PC-9 (cell line): ENCODE measurements at regions not wholly inside any gene's neighbourhood (a gene's known extent, or its start where the extent isn't known, plus 50 kb on each side); places are given as distances from the start of the nearest gene placed in this dataset.

Experiments
- BruUV-seq: library from RNA; stranded (reverse); fragments of 400-500 nt; replicated peaks from 2 replicates; lab custom pipeline; 2021; lab: Mats Ljungman, UMichigan
- CTCF ChIA-PET: fragments of 300-600 bp; sonication (Branson Sonifier 250); formaldehyde crosslinking; loops from one replicate; lab custom pipeline; 2022; ENCODE audit warnings: antibody characterized with exemption; lab: Charles Lee
- POLR2A ChIA-PET: fragments of 300-600 bp; sonication (Branson Sonifier 250); formaldehyde crosslinking; loops from one replicate; lab custom pipeline; 2022; ENCODE audit warnings: antibody characterized with exemption; ENCODE audit not compliant: unreplicated experiment; lab: Charles Lee
- DNase-seq, 2 experiments: peaks; one replicate each; pipeline versions ENCODE4 v3.0.0 to v3.0.0-alpha.2; 2015 to 2022; ENCODE audit warnings: mixed read lengths in 1 of 2
- H2AFZ ChIP-seq: fragments of 200-600 bp; sonication (generic); 2 replicates; pipeline ENCODE4 v1.8.1; 2017; ENCODE audit warnings: antibody characterized with exemption
- H3F3A ChIP-seq: fragments of 200-600 bp; sonication (generic); 2 replicates; pipeline ENCODE4 v1.8.1; 2017; ENCODE audit warnings: antibody characterized with exemption, mild to moderate bottlenecking, low read depth; ENCODE audit not compliant: insufficient read depth
- H3K27ac ChIP-seq: fragments of 200-600 bp; sonication (generic); 2 replicates; pipeline ENCODE4 v1.6.1; 2016; ENCODE audit warnings: mixed run types
- H3K27me3 ChIP-seq: fragments of 200-600 bp; sonication (generic); 2 replicates; pipeline ENCODE4 v1.6.1; 2016; ENCODE audit warnings: low read depth, mixed run types; ENCODE audit not compliant: insufficient read depth
- H3K36me3 ChIP-seq: fragments of 200-600 bp; sonication (generic); 2 replicates; pipeline ENCODE4 v1.6.1; 2016; ENCODE audit warnings: low read depth, mixed run types
- H3K4me1 ChIP-seq: fragments of 200-600 bp; sonication (generic); replicated peaks from 2 replicates; pipeline ENCODE4 v1.6.1; 2016; ENCODE audit warnings: mixed run types; ENCODE audit not compliant: insufficient read depth
- H3K4me2 ChIP-seq: fragments of 200-600 bp; sonication (generic); 2 replicates; pipeline ENCODE4 v1.6.1; 2017; ENCODE audit warnings: mixed run types
- H3K4me3 ChIP-seq: fragments of 200-600 bp; sonication (generic); 2 replicates; pipeline ENCODE4 v1.6.1; 2016; ENCODE audit warnings: mixed run types
- H3K79me2 ChIP-seq: fragments of 200-600 bp; sonication (generic); 2 replicates; pipeline ENCODE4 v1.6.1; 2017; ENCODE audit warnings: low read depth, mixed run types
- H3K9me2 ChIP-seq: fragments of 200-600 bp; sonication (generic); 2 replicates; pipeline ENCODE4 v1.8.1; 2017; ENCODE audit warnings: mild to moderate bottlenecking; ENCODE audit not compliant: insufficient read depth
- H3K9me3 ChIP-seq: fragments of 200-600 bp; sonication (generic); 2 replicates; pipeline ENCODE4 v1.8.1; 2016; ENCODE audit warnings: low read depth; ENCODE audit not compliant: insufficient read depth
- H4K20me1 ChIP-seq: fragments of 200-600 bp; sonication (generic); 2 replicates; pipeline ENCODE4 v1.8.1; 2017; ENCODE audit not compliant: insufficient read depth
- EZH2 ChIP-seq: fragments of 200-600 bp; sonication (generic); IDR thresholded peaks from 2 replicates; pipeline ENCODE4 v1.8.0; 2017; ENCODE audit warnings: antibody characterized with exemption, low read depth
- intact Hi-C: fragments of 100-400 bp; cut with micrococcal nuclease; formaldehyde crosslinking; loops from one replicate; pipeline ENCODE4 v1.10.0; 2022; ENCODE audit not compliant: unreplicated experiment
- TF ChIP-seq, protein P1 (sequence below): fragments of 200-600 bp; sonication (generic); conservative IDR thresholded peaks from 2 replicates; pipeline ENCODE4 v1.6.1; 2017; ENCODE audit warnings: mixed run types, antibody characterized with exemption, mild to moderate bottlenecking, moderate library complexity

DNA sequence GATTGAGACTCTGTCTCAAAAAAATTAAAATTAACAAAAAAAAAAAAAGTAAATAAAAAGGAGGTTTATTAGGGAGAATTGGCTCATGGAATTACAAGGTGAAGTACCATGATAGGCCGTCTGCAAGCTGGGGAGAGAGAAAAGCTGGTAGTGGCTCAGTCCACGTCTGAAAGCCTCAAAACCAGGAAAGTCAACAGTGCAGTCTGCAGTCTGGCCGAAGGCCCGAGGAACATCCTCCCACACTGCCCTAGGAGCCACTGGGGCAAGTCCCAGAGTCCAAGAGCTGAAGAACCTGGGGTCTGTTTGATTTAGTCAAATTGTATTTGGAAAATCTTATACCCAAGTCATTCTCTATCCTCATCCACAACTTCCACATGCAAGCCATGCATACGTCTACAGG is 59.0 kb upstream of the RAB18 start:
- no peak overlapping the region for H3K27ac ChIP-seq
- DNase-seq: no peak
- H3K79me2 ChIP-seq: no peaks in the 10 kb centered on the region
- H3K9me2 ChIP-seq: no peaks in the 10 kb centered on the region
- intact Hi-C loops: loop anchor here (5.0 kb wide), 2 partner anchors 212 to 937 kb away; no protein-coding TSS in a partner anchor
- H3K4me1 ChIP-seq: no peaks in the 10 kb centered on the region
- H4K20me1 ChIP-seq: no peaks in the 10 kb centered on the region
- H3K9me3 ChIP-seq: no peaks in the 10 kb centered on the region
- H3F3A ChIP-seq: no peaks in the 10 kb centered on the region
- no peaks in the 10 kb centered on the region for H3K27me3 ChIP-seq
- BruUV-seq: no TSS peak
- no peak overlapping the region for H3K4me2 ChIP-seq
- no peak for TF ChIP-seq EZH2
- TF ChIP-seq, protein P1, sequence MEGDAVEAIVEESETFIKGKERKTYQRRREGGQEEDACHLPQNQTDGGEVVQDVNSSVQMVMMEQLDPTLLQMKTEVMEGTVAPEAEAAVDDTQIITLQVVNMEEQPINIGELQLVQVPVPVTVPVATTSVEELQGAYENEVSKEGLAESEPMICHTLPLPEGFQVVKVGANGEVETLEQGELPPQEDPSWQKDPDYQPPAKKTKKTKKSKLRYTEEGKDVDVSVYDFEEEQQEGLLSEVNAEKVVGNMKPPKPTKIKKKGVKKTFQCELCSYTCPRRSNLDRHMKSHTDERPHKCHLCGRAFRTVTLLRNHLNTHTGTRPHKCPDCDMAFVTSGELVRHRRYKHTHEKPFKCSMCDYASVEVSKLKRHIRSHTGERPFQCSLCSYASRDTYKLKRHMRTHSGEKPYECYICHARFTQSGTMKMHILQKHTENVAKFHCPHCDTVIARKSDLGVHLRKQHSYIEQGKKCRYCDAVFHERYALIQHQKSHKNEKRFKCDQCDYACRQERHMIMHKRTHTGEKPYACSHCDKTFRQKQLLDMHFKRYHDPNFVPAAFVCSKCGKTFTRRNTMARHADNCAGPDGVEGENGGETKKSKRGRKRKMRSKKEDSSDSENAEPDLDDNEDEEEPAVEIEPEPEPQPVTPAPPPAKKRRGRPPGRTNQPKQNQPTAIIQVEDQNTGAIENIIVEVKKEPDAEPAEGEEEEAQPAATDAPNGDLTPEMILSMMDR: no peak
- H3K4me3 ChIP-seq: no peak overlapping the region
- no peak overlapping the region for H2AFZ ChIP-seq
- ChIA-PET POLR2A (no interaction called here), CTCF (no interaction called here)
- no peaks in the 10 kb centered on the region for H3K36me3 ChIP-seq

DNA sequence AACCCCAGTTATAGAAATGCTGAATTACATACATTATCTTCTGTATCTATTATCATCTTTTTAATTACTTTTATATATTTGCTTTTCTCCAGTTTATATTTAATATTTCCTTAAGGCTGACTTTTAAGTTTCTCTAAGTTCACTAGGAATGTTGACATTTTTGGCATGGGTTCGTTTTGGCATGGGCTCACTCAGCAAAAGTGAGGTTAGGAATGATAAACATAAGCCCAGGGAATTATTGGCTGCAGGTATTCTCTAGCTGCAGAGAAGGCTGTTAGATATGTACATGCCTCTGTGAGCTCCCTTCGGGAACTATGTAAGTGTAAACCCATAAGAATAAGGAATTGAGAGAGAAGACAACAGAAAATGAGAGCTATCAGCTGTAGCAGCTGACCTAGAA is 63.6 kb upstream of the RAB18 start:
- no peak overlapping the region for H3K4me2 ChIP-seq
- no peaks in the 10 kb centered on the region for H3K9me2 ChIP-seq
- H3K4me1 ChIP-seq: no peaks in the 10 kb centered on the region
- intact Hi-C loops: no loop called here
- H3F3A ChIP-seq: no peaks in the 10 kb centered on the region
- no peaks in the 10 kb centered on the region for H3K9me3 ChIP-seq
- no peak for TF ChIP-seq EZH2
- TF ChIP-seq, protein P1: no peak
- H3K79me2 ChIP-seq: no peaks in the 10 kb centered on the region
- no TSS peak for BruUV-seq
- no peak overlapping the region for H2AFZ ChIP-seq
- no peak overlapping the region for H3K4me3 ChIP-seq
- DNase-seq: no peak
- ChIA-PET POLR2A (no interaction called here), CTCF (no interaction called here)
- H3K36me3 ChIP-seq: no peaks in the 10 kb centered on the region
- H3K27me3 ChIP-seq: 0 out of 2 replicates have a peak, but pooled peaks cover 2% of the 10 kb centered on the region
- H3K27ac ChIP-seq: no peak overlapping the region
- no peaks in the 10 kb centered on the region for H4K20me1 ChIP-seq

DNA sequence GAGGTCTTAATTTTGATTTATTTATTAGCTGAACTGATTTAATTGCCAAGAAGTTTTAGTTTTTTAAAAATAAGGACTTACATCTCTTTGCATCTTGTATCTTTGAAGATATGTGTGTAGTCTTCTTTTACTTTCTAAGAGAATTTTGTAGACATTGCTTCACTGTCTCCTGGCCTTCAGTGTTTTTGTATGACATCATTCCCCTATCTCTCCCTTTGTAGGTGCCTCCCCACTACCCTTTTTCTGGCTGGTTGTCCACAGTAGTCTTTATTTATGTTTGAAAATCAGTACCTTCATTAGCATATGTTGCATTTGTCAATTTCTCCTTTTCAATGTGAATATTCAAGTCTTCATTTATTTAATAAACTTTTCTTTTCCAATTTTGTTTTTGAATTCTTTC is 64.1 kb upstream of the RAB18 start:
- Histone ChIP-seq H3K79me2 (no peaks in the 10 kb centered on the region), H2AFZ (no peak overlapping the region), H3K27ac (no peak overlapping the region), H3K4me3 (no peak overlapping the region), H3K4me1 (no peaks in the 10 kb centered on the region), H3K9me2 (no peaks in the 10 kb centered on the region), H3K9me3 (no peaks in the 10 kb centered on the region), H3K27me3 (0 out of 2 replicates have a peak, but pooled peaks cover 2% of the 10 kb centered on the region), H3K4me2 (no peak overlapping the region), H4K20me1 (no peaks in the 10 kb centered on the region), H3F3A (no peaks in the 10 kb centered on the region), H3K36me3 (no peaks in the 10 kb centered on the region)
- intact Hi-C loops: no loop called here
- no TSS peak for BruUV-seq
- no peak for DNase-seq
- TF ChIP-seq, protein P1: no peak
- TF ChIP-seq EZH2: no peak
- ChIA-PET CTCF (no interaction called here), POLR2A (no interaction called here)
